Endothelial cell (in vitro differentiated cells): ENCODE measurements at regions not wholly inside any gene's neighbourhood (a gene's known extent, or its start where the extent isn't known, plus 50 kb on each side); places are given as distances from the start of the nearest gene placed in this dataset.

Experiments
- DNase-seq: peaks from one replicate; pipeline ENCODE4 v3.0.0; 2021; ENCODE audit warnings: low spot score
- H3K27ac Mint-ChIP-seq: one replicate; pipeline ENCODE4 v1.8.0; 2021; ENCODE audit warnings: mixed read lengths, inconsistent platforms; ENCODE audit not compliant: unreplicated experiment
- H3K27me3 Mint-ChIP-seq: one replicate; pipeline ENCODE4 v1.8.0; 2021; ENCODE audit warnings: mild to moderate bottlenecking, moderate library complexity, mixed read lengths, inconsistent platforms; ENCODE audit not compliant: unreplicated experiment
- H3K36me3 Mint-ChIP-seq: one replicate; pipeline ENCODE4 v1.8.0; 2021; ENCODE audit warnings: mild to moderate bottlenecking, low read depth, mixed read lengths, inconsistent platforms; ENCODE audit not compliant: unreplicated experiment
- H3K4me1 Mint-ChIP-seq: one replicate; pipeline ENCODE4 v1.8.0; 2021; ENCODE audit warnings: mild to moderate bottlenecking, mixed read lengths, inconsistent platforms; ENCODE audit not compliant: unreplicated experiment
- H3K4me3 Mint-ChIP-seq: one replicate; pipeline ENCODE4 v1.8.0; 2021; ENCODE audit warnings: mild to moderate bottlenecking, mixed read lengths, inconsistent platforms; ENCODE audit not compliant: unreplicated experiment
- H3K9me3 Mint-ChIP-seq: one replicate; pipeline ENCODE4 v1.8.0; 2021; ENCODE audit warnings: mixed read lengths, inconsistent platforms; ENCODE audit not compliant: unreplicated experiment
- CTCF ChIP-seq: fragments of 200-600 bp; sonication (generic); IDR thresholded peaks from one replicate; pipeline ENCODE4 v1.5.0; 2021; ENCODE audit warnings: antibody characterized with exemption; ENCODE audit not compliant: unreplicated experiment

GRCh38 chr20:12372557-12372956 lies 454.9 kb downstream of the BTBD3 start:
- TF ChIP-seq CTCF, result no peak
- peaks cover 4% of the 10 kb centered on the region for H3K27me3 Mint-ChIP-seq
- DNase-seq, result no peak

DNA sequence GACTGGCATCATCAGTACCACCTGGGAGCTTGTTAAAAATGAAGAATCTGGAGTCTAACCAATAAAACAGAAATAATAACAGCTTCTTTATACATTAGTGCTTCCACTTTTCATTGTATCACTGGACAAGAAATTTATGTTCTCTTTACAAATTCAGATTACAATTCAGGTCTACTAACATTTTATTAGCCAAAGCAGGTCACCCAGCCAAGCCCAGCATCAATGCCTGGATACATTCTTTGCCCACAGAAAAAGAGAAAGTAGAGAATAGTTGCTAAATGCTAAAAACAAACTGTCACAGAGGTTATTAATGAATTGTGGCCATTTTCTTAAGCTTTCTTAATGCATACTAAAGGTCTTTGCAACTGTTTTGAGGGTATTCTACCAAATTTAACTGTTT lies 458.3 kb downstream of the BTBD3 start:
- peaks cover 1% of the 10 kb centered on the region for H3K27me3 Mint-ChIP-seq
- H3K4me1 Mint-ChIP-seq, result peaks cover 11% of the 10 kb centered on the region
- H3K27ac Mint-ChIP-seq, result no peak overlapping the region
- DNase-seq, result no peak
- no peak overlapping the region for H3K4me3 Mint-ChIP-seq
- no peak for TF ChIP-seq CTCF
- no peaks in the 10 kb centered on the region for H3K36me3 Mint-ChIP-seq
- no peaks in the 10 kb centered on the region for H3K9me3 Mint-ChIP-seq

More at GRCh38 chr20:12372557-12372956, 454.9 kb downstream of the BTBD3 start:
- H3K36me3 Mint-ChIP-seq, result no peaks in the 10 kb centered on the region
- H3K27ac Mint-ChIP-seq, result no peak overlapping the region
- H3K9me3 Mint-ChIP-seq, result no peaks in the 10 kb centered on the region
- H3K4me1 Mint-ChIP-seq, result peaks cover 11% of the 10 kb centered on the region
- no peak overlapping the region for H3K4me3 Mint-ChIP-seq

DNA sequence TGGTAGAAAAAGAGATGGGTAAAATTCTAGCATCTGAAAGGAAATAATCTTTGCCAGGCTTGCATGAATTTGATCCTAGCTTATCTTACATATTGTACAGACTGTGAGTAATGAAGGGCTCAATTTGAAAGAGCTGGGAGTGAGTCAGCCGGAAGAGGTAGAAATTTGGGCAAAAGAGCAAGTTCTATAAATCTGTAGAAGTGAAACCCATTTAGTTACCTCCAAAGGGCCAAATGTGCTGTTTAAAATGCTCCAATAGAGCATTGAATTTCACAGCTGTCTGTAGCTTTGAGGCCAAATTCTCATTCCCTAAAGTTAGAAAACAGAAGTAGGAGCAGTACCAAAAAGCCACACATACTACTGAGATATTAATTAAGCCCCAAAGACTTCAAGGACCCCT lies 466.1 kb downstream of the BTBD3 start:
- Mint-ChIP-seq H3K4me1 (no peaks in the 10 kb centered on the region), H3K36me3 (no peaks in the 10 kb centered on the region), H3K4me3 (no peak overlapping the region), H3K9me3 (no peaks in the 10 kb centered on the region), H3K27me3 (no peaks in the 10 kb centered on the region), H3K27ac (no peak overlapping the region)
- no peak for TF ChIP-seq CTCF
- DNase-seq, result no peak

- peaks cover 2% of the 10 kb centered on the region for H3K4me1 Mint-ChIP-seq
- H3K27me3 Mint-ChIP-seq, result no peaks in the 10 kb centered on the region
- no peak for DNase-seq
- no peak overlapping the region for H3K27ac Mint-ChIP-seq
- TF ChIP-seq CTCF, result no peak
- H3K36me3 Mint-ChIP-seq, result no peaks in the 10 kb centered on the region
- no peaks in the 10 kb centered on the region for H3K9me3 Mint-ChIP-seq
- no peak overlapping the region for H3K4me3 Mint-ChIP-seq
Observed at GRCh38 chr20:12386821-12387220, 469.1 kb downstream of the BTBD3 start.

DNA sequence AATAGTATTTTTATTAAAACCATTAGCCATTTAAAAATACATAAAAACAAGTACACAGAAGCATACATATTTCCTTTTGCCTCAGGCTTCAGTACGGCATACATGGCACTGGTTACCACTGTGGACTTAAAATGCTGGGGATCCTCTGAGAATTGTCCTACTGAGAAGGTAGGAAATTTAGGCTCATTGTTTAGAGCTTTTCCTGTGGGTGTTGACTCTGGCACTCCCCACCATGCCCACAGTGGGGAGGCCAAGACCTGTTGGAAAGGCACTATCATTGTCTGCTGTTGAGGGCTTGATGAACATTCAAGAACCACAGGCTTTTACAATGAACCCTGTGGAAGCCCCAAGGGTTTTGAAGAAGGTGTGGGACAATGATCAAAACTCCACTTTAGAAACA lies 473.4 kb downstream of the BTBD3 start:
- Mint-ChIP-seq H3K36me3 (no peaks in the 10 kb centered on the region), H3K4me1 (peaks cover 2% of the 10 kb centered on the region), H3K27ac (no peak overlapping the region), H3K9me3 (no peaks in the 10 kb centered on the region), H3K27me3 (no peaks in the 10 kb centered on the region), H3K4me3 (no peak overlapping the region)
- no peak for TF ChIP-seq CTCF
- DNase-seq, result no peak
